Liver (tissue), 8 donors: ENCODE measurements at regions not wholly inside any gene's neighbourhood (a gene's known extent, or its start where the extent isn't known, plus 50 kb on each side); places are given as distances from the start of the nearest gene placed in this dataset.

Source experiments
- DNase-seq: peaks from one replicate; pipeline ENCODE4 v3.0.0-alpha.2; 2017; ENCODE audit warnings: low spot score
- H3K27ac ChIP-seq, 2 donors: one replicate each; pipeline ENCODE4 v1.7.0; 2013; ENCODE audit warnings: inconsistent platforms in 2 of 2, low read length in 2 of 2, control low read depth in 1 of 2, low read depth in 1 of 2, mild to moderate bottlenecking in 1 of 2
- H3K27me3 ChIP-seq, 4 donors: one replicate each; pipeline versions ENCODE4 v1.6.1 to v1.7.0; 2013; ENCODE audit warnings: low read length in 3 of 4, inconsistent platforms in 1 of 4, mild to moderate bottlenecking in 1 of 4, moderate library complexity in 1 of 4; ENCODE audit not compliant: control insufficient read depth in 4 of 4, insufficient read depth in 4 of 4
- H3K36me3 ChIP-seq, 4 donors: one replicate each; pipeline versions ENCODE4 v1.6.1 to v1.7.0; 2013; ENCODE audit warnings: low read length in 3 of 4, mild to moderate bottlenecking in 3 of 4, low read depth in 1 of 4, moderate library complexity in 1 of 4; ENCODE audit not compliant: control insufficient read depth in 4 of 4, insufficient read depth in 3 of 4
- H3K4me1 ChIP-seq, 4 donors: one replicate each; pipeline versions ENCODE4 v1.6.1 to v1.7.0; 2013; ENCODE audit warnings: low read length in 3 of 4, mild to moderate bottlenecking in 3 of 4, moderate library complexity in 1 of 4; ENCODE audit not compliant: control insufficient read depth in 4 of 4, insufficient read depth in 4 of 4
- H3K4me3 ChIP-seq, 3 donors: one replicate each; pipeline versions ENCODE4 v1.6.1 to v1.7.0; 2013; ENCODE audit warnings: low read length in 3 of 3, control low read depth in 1 of 3, low read depth in 1 of 3, mild to moderate bottlenecking in 1 of 3
- H3K9ac ChIP-seq, 2 donors: one replicate each; pipeline ENCODE4 v1.7.0; 2013; ENCODE audit warnings: low read length in 2 of 2, mild to moderate bottlenecking in 2 of 2, moderate library complexity in 2 of 2, control low read depth in 1 of 2, low read depth in 1 of 2
- H3K9me3 ChIP-seq, 4 donors: one replicate each; pipeline versions ENCODE4 v1.6.1 to v1.7.0; 2013; ENCODE audit warnings: low read length in 3 of 4; ENCODE audit not compliant: control insufficient read depth in 4 of 4
- EGR1 ChIP-seq, 2 donors: IDR thresholded peaks; 2 replicates each; pipeline ENCODE4 v1.6.1; 2016 to 2018; ENCODE audit warnings: antibody characterized with exemption in 2 of 2, low read depth in 2 of 2
- FOXA2 ChIP-seq: IDR thresholded peaks from 2 replicates; pipeline ENCODE4 v1.6.1; 2016; ENCODE audit warnings: antibody characterized with exemption
- GABPA ChIP-seq, 2 donors: IDR thresholded peaks in 1 of 2; conservative IDR thresholded peaks in 1 of 2; 2 replicates each; pipeline ENCODE4 v1.6.1; 2016; ENCODE audit warnings: antibody characterized with exemption in 2 of 2, mild to moderate bottlenecking in 1 of 2, moderate library complexity in 1 of 2
- HNF4A ChIP-seq, 2 donors: conservative IDR thresholded peaks; 2 replicates each; pipeline ENCODE4 v1.6.1; 2016; ENCODE audit warnings: antibody characterized with exemption in 2 of 2, mild to moderate bottlenecking in 2 of 2
- HNF4G ChIP-seq: IDR thresholded peaks from 2 replicates; pipeline ENCODE4 v1.6.1; 2016; ENCODE audit warnings: antibody characterized with exemption
- JUND ChIP-seq, 2 donors: IDR thresholded peaks; 2 replicates each; pipeline ENCODE4 v1.6.1; 2016; ENCODE audit warnings: antibody characterized with exemption in 2 of 2
- NR2F2 ChIP-seq: IDR thresholded peaks from 2 replicates; pipeline ENCODE4 v1.6.1; 2016; ENCODE audit warnings: antibody characterized with exemption
- RAD21 ChIP-seq, 2 donors: IDR thresholded peaks; 2 replicates each; pipeline ENCODE4 v1.6.1; 2016; ENCODE audit warnings: antibody characterized with exemption in 2 of 2, mild to moderate bottlenecking in 2 of 2
- RXRA ChIP-seq, 2 donors: IDR thresholded peaks; 2 replicates each; pipeline ENCODE4 v1.6.1; 2017 to 2018; ENCODE audit warnings: antibody characterized with exemption in 2 of 2, mild to moderate bottlenecking in 1 of 2
- SP1 ChIP-seq: IDR thresholded peaks from 2 replicates; pipeline ENCODE4 v1.6.1; 2018; ENCODE audit warnings: antibody characterized with exemption, mild to moderate bottlenecking
- TAF1 ChIP-seq: conservative IDR thresholded peaks from 2 replicates; pipeline ENCODE4 v1.6.1; 2016; ENCODE audit warnings: antibody characterized with exemption, mild to moderate bottlenecking
- YY1 ChIP-seq: IDR thresholded peaks from 2 replicates; pipeline ENCODE4 v1.6.1; 2016; ENCODE audit warnings: antibody characterized with exemption, mild to moderate bottlenecking
- WGBS: extraction: QIAGEN DNeasy Blood & Tissue Kit; methylation state at CpG from one replicate; pipeline ENCODE4 v1.1.7; 2013; 5-methylcytosine and 5-hydroxymethylcytosine counted together
- TF ChIP-seq, protein P1 (sequence below): IDR thresholded peaks from 2 replicates; pipeline ENCODE4 v1.6.1; 2016; ENCODE audit warnings: antibody characterized with exemption
- TF ChIP-seq, protein P2 (sequence below): IDR thresholded peaks from 2 replicates; pipeline ENCODE4 v1.6.1; 2016; ENCODE audit warnings: antibody characterized with exemption, mild to moderate bottlenecking
- TF ChIP-seq, protein P3 (sequence below): IDR thresholded peaks from 2 replicates; pipeline ENCODE4 v1.6.1; 2016; ENCODE audit warnings: antibody characterized with exemption
- TF ChIP-seq, protein P4 (sequence below): fragments of 150-350 bp; IDR thresholded peaks from 2 replicates; pipeline ENCODE4 v1.5.1; 2017; ENCODE audit warnings: improper control_type of control experiment, low read depth, low read length; ENCODE audit not compliant: missing input control
- donor health status: healthy.
- donor health status: healthy.
- donor health status: healthy.
- donor health status: healthy.
- donor health status: healthy.

DNA sequence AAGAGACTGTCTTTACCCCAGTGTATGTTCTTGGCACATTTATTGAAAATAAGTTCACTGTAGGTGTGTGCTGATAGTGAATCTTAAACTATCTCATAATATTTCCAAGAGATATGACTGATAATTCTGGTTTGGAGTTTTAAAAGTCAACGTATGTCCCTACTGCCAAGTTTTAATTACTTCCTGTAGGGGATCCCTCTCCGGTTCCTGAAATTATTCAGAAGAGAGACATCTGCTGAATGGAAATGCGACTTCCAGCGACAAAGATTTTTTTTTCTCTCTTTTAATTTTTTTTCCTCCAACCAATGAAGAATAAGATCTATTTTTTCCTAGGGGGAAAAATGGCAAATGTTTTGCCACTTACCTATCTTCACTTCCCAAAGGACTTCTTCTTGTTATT, 498.9 kb upstream of the TGFBR2 start:
- 62% methylated on average over 4 of the region's 4 CpGs for whole genome bisulfite sequencing

DNA sequence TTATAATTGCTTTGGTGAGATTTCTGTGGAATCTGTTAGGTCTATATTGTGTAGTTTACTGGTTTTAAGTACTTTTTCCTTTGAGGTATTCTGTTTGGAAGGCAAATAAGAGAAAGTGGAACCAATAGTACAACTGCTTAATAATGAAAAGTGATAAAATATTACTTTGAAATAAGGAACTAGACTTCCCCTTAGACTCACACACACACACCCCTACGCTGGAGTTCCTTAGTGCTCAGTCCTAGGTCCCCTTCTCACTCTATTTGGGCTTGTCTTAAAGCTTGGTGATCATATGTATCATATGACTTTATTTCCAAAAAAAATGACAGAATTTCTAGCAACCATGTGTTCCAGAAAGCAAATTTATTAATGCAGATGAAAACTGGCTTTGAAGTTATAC, 494.0 kb upstream of the TGFBR2 start:
- no peak overlapping the region for H3K9ac ChIP-seq
- no peaks in the 10 kb centered on the region for H3K27me3 ChIP-seq
- no peaks in the 10 kb centered on the region for H3K36me3 ChIP-seq
- TF ChIP-seq EGR1 (IDR thresholded peaks at IDR 0.05; ENCODE audit: low read depth in 2 of 2) (no peak), YY1 (no peak), GABPA (IDR thresholded peaks at IDR 0.05 in 1 of 2, conservative IDR thresholded peaks at IDR 0.05 in 1 of 2) (no peak), HNF4G (no peak), NR2F2 (no peak), RXRA (IDR thresholded peaks at IDR 0.05) (no peak), TAF1 (no peak), RAD21 (IDR thresholded peaks at IDR 0.05) (no peak), HNF4A (conservative IDR thresholded peaks at IDR 0.05) (no peak), FOXA2 (no peak), SP1 (no peak), JUND (IDR thresholded peaks at IDR 0.05) (no peak)
- TF ChIP-seq, protein P1, sequence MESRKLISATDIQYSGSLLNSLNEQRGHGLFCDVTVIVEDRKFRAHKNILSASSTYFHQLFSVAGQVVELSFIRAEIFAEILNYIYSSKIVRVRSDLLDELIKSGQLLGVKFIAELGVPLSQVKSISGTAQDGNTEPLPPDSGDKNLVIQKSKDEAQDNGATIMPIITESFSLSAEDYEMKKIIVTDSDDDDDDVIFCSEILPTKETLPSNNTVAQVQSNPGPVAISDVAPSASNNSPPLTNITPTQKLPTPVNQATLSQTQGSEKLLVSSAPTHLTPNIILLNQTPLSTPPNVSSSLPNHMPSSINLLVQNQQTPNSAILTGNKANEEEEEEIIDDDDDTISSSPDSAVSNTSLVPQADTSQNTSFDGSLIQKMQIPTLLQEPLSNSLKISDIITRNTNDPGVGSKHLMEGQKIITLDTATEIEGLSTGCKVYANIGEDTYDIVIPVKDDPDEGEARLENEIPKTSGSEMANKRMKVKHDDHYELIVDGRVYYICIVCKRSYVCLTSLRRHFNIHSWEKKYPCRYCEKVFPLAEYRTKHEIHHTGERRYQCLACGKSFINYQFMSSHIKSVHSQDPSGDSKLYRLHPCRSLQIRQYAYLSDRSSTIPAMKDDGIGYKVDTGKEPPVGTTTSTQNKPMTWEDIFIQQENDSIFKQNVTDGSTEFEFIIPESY, result no peak
- TF ChIP-seq, protein P2, sequence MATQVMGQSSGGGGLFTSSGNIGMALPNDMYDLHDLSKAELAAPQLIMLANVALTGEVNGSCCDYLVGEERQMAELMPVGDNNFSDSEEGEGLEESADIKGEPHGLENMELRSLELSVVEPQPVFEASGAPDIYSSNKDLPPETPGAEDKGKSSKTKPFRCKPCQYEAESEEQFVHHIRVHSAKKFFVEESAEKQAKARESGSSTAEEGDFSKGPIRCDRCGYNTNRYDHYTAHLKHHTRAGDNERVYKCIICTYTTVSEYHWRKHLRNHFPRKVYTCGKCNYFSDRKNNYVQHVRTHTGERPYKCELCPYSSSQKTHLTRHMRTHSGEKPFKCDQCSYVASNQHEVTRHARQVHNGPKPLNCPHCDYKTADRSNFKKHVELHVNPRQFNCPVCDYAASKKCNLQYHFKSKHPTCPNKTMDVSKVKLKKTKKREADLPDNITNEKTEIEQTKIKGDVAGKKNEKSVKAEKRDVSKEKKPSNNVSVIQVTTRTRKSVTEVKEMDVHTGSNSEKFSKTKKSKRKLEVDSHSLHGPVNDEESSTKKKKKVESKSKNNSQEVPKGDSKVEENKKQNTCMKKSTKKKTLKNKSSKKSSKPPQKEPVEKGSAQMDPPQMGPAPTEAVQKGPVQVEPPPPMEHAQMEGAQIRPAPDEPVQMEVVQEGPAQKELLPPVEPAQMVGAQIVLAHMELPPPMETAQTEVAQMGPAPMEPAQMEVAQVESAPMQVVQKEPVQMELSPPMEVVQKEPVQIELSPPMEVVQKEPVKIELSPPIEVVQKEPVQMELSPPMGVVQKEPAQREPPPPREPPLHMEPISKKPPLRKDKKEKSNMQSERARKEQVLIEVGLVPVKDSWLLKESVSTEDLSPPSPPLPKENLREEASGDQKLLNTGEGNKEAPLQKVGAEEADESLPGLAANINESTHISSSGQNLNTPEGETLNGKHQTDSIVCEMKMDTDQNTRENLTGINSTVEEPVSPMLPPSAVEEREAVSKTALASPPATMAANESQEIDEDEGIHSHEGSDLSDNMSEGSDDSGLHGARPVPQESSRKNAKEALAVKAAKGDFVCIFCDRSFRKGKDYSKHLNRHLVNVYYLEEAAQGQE, result no peak
- TF ChIP-seq, protein P3, sequence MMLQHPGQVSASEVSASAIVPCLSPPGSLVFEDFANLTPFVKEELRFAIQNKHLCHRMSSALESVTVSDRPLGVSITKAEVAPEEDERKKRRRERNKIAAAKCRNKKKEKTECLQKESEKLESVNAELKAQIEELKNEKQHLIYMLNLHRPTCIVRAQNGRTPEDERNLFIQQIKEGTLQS, result no peak
- 70% methylated on average over 1 of the region's 1 CpG for WGBS
- no peak overlapping the region for H3K4me3 ChIP-seq
- no peaks in the 10 kb centered on the region for H3K4me1 ChIP-seq
- H3K27ac ChIP-seq, result no peak overlapping the region
- no peak for DNase-seq
- no peaks in the 10 kb centered on the region for H3K9me3 ChIP-seq

More for the DNA sequence above, 498.9 kb upstream of the TGFBR2 start:
- no peak overlapping the region for H3K4me3 ChIP-seq
- no peak overlapping the region for H3K27ac ChIP-seq
- no peaks in the 10 kb centered on the region for H3K27me3 ChIP-seq
- no peaks in the 10 kb centered on the region for H3K36me3 ChIP-seq
- no peaks in the 10 kb centered on the region for H3K9me3 ChIP-seq
- TF ChIP-seq RAD21 (IDR thresholded peaks at IDR 0.05) (no peak), GABPA (IDR thresholded peaks at IDR 0.05 in 1 of 2, conservative IDR thresholded peaks at IDR 0.05 in 1 of 2) (no peak), TAF1 (no peak), HNF4G (no peak), YY1 (no peak), SP1 (no peak)
- TF ChIP-seq, protein P4, sequence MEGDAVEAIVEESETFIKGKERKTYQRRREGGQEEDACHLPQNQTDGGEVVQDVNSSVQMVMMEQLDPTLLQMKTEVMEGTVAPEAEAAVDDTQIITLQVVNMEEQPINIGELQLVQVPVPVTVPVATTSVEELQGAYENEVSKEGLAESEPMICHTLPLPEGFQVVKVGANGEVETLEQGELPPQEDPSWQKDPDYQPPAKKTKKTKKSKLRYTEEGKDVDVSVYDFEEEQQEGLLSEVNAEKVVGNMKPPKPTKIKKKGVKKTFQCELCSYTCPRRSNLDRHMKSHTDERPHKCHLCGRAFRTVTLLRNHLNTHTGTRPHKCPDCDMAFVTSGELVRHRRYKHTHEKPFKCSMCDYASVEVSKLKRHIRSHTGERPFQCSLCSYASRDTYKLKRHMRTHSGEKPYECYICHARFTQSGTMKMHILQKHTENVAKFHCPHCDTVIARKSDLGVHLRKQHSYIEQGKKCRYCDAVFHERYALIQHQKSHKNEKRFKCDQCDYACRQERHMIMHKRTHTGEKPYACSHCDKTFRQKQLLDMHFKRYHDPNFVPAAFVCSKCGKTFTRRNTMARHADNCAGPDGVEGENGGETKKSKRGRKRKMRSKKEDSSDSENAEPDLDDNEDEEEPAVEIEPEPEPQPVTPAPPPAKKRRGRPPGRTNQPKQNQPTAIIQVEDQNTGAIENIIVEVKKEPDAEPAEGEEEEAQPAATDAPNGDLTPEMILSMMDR, result no peak
- TF ChIP-seq, protein P2, result no peak
- H3K9ac ChIP-seq, result no peak overlapping the region
- no peaks in the 10 kb centered on the region for H3K4me1 ChIP-seq
- DNase-seq, result no peak
